GM18867 (cell line): ENCODE measurements at regions not wholly inside any gene's neighbourhood (a gene's known extent, or its start where the extent isn't known, plus 50 kb on each side); places are given as distances from the start of the nearest gene placed in this dataset.

Source experiments
- ATAC-seq: cut with Tn5 transposase; IDR thresholded peaks from one replicate; pipeline ENCODE4 v1.9.1; 2021; ENCODE audit warnings: mild to moderate bottlenecking, moderate library complexity; ENCODE audit not compliant: unreplicated experiment

DNA sequence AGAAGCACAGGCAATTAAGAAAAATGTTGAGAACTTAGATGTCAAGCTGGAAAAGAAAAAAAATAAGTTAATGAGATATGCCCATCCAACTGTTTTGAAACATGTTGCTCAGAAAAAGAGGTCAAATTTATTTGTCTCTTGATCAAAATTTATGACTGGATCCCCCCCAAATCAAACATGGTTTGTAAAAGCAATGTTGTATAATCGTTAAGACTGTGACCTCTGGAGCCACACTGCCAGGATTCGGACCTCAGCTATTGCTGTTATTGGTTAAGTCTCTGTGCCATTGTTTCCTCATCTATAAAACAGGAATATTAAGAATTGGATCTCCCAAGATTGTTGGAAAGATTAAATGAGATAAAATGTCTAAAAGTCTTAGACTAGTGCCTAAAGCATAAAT lies 51.9 kb upstream of the LRRK2 start:
- no peak for ATAC-seq

DNA sequence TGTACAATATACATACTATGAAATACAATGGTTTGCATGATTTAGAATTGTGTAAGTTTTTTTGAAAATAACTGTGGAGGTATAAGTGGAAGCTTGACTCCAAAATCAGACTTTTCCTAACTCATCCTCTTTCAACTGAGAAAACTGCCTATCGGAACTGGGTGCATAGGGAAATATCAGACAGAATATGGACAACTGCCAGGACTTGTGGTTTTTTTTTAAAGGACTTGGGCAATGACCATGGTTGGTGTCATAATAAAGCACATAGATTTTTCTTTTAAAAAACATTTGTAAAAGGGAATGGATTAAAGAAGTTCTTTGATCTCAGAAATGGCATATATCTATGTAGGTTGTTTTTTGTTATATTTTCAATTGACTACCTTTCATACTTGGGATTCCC lies 53.3 kb upstream of the LRRK2 start:
- no peak for ATAC-seq

DNA sequence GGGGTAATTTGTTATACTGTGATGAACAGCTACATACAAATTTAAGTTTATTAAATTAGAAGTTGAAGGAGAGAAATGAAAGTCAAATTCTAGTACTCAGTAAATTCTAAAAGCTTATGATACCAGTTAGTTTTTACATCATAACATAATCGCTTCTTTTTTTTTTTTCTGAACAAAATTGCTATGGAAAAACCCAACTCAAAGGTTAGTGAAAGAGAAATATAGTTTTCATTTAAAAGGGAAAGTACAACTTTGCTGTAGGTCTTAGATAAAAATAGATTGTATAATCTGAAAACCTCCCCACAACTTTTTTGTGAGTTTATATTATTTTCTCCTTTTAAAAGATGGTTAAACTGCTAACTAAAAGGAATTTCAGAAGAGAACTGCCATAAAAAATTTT lies 53.7 kb upstream of the LRRK2 start:
- ATAC-seq = no peak

DNA sequence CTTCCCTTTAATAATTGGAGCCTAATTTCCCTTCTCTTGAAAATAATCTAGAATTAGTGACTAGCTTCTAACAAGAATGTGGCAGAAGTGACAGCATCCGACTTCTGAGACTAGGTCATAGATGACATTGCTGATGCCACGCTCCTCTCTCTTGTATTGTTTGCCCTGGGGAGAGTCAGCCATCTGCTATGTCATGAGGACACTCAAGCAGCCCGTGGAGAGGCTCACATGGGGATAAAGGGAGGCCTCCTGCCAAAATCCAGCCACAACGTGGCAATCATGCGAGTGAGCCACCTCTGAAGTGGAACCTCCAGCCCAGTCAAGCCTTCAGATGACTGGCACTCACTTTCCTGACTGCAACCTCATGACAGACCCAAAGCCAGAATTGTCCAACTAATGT lies 54.2 kb upstream of the LRRK2 start:
- no peak for ATAC-seq

DNA sequence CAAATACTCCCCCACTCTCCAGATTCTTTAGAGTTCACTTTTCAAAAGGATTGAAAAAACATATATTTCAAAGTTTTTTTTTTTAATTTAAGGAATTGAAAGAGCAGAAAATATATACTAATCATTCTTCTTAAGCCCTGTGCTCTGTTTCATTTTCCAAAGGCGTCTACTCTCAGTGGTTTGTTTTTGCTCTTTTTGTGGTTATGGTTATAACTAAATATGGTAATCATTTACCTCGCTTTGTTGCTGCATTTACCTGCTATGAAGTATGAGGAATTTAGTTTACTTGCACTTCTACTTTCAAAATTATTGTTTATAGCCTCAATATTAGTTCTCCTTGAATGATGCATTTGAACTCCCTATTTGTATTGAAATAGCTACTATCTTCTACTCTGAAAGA lies 55.9 kb upstream of the LRRK2 start:
- peak; percentile 92 for ATAC-seq

DNA sequence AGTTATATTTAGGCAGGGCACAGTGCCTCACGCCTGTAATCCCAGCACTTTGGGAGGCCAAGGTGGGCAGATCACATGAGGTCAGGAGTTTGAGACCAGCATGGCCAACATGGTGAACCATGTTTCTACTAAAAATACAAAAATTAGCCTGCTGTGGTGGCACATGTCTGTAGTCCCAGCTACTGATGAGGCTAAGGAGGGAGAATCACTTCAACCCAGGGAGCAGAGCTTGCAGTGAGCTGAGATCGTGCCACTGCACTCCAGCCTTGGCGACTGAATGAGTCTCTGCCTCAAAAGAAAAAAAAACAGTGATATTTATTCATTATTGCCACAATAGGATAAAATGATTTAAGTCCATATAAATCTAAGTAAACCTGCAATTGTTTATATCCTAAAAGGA lies 56.4 kb upstream of the LRRK2 start:
- peak; percentile 33 for ATAC-seq

DNA sequence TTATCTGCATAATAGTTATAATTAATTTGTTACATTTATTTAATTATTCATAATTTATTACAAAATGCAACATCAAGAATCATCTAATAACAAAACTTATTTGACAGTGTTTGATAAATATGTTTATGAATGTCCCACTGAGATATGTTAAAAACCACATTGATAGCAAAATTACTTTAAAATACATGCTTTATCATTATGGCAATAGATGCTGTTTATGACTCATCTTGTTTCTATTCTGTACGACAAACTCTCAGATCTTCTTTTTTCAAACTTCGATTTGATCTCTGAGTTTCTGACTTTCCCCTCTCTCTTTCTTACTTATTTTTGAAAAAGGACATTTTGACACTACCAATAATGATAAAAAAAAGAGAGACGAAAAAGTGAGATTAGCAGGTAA lies 56.8 kb upstream of the LRRK2 start:
- peak; percentile 62 for ATAC-seq

DNA sequence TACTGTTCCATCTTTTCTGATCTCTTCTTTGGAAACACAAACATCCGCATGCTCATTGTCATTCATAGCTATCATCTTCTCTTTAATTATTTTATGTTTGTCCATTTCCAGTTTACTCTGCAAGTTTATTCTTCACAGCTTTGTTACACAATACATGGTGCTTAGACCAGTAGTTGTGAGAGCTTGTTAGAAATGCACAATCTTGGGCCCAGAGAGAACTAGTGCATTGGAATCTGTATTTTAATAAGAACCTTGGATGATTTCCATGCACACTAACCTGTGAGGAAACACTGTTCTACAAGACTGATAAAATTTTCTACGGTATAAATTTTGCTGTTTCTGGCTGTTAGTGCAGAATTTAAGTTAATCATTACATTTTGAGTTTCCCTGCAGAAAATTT lies 59.3 kb upstream of the SLC2A13 start:
- no peak for ATAC-seq

DNA sequence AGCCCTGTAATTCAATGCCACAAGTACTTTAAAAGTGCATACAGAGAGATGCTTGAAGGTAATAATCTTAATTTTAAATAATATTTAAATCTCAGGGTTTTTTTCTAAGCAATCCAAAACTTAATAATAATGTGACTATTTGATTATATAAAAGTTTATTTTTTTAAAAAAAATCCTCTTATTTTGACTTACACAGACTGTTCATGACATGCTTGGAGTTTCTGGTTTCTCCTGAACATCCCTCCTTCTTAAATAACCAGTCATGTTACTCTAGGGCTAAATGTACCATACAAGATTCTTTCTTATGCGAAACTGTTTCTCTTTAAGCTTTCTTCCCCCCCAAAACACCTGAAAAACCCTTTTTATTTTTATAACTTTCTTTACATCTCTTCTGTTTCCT lies 58.2 kb upstream of the SLC2A13 start:
- no peak for ATAC-seq

DNA sequence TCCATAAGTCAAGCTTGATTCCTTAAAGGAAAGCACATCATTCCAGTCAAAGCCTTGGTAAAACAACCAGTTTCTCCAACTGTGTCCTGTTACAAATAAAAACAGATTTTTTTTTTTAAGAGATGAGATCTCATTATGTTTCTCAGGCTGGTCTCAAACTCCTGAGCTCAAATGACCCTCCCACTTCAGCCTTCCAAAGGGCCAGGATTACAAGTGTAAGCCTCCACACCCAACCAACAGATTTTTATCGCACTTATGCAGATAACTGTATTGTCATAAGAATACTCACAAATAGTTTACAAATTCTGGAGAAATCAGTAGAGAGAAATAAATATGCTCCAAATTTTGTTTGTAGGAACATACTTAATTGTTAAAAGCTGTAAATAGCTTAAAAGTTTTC lies 56.2 kb upstream of the SLC2A13 start:
- no peak for ATAC-seq

DNA sequence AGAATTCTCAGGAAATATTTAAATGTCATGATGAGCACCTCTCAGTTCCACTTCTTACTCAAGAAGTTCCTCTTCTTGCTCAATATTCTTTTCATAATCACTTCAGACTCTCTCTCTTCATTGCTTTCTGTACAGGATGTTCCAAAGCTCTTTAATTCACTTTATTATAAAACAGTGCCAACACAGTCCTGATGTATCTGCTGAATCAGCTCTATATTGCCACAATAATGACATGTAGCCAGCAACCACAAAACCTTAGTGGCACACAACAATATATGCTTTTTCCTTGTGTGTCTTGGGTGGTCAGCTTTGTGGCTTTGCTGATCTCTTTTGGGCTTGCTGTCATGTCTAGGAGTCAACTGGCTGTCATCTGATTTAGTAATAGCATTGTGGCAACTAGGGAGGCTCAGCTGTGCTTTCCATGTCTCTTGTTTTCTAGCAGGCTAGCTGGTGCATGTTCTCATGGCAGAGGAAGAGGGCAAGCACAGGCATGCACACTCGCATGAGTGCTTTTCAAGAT lies 52.8 kb upstream of the SLC2A13 start:
- ATAC-seq = peak; percentile 73

DNA sequence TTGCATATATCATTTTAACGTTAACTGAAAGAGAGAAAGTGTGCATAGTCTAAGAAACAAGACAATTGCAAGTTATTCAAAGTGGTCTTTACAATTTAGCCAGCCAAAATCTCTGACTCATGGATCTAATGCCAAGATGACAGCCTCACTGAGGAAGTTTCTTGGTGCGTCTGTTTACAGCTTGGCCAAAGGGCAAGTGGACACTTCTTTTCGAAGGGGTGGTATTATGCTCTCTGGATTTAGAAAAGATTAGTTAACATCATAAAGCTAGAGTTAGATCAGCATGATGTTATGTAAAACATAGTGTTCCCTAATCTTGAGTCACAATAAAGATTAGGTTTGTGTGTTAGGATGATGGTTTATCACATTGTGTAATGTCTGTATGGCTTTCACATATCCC lies 51.5 kb upstream of the SLC2A13 start:
- no peak for ATAC-seq

DNA sequence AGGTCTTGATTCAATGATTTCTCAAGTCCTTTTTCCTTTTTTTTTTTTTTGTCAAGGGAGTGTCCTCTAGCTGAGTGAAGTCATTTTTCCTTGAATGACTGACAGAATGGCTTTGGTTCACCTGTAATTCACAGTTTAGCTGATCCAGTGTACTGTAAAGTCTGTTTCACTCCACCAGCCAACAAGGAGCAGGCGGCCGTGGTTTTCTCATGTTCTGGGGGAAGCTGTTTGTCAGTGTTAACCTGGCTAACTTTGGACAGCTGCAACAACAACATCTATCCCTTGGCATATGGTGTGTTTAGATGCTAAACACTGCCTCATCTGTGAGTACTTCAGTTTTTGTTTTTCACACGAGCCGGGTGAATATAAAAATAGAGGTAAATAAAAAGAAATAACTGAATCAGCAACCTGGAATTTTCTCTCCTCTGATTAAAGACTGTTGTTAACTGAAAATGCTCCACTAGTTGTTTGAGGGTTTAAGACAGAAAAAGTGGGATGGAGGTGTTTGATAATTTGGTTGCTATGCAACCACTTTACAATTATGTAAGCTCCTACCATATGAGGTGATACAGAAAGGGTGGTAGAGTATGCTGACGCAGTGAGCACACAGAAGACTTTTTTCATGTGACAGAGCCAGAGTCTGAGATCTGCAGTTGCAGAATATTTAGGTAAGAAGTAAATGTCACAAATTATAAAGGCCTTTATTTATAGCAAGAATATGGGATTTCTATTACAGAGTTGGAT lies 50.3 kb upstream of the SLC2A13 start:
- ATAC-seq = no peak
